GM23338 (cell line): ENCODE measurements at regions not wholly inside any gene's neighbourhood (a gene's known extent, or its start where the extent isn't known, plus 50 kb on each side); places are given as distances from the start of the nearest gene placed in this dataset.

ENCODE experiments used
- CREB1 ChIP-seq: fragments of 250-450 bp; sonication (Bioruptor Pico); IDR thresholded peaks from 2 replicates; pipeline ENCODE4 v1.5.0; 2020; ENCODE audit warnings: low read depth, mild to moderate bottlenecking, moderate library complexity
- CTCF ChIP-seq, 2 experiments: fragments of 200-600 bp in 1 of 2; sonication (generic) in 1 of 2; conservative IDR thresholded peaks; 2 replicates each; pipeline versions ENCODE4 v1.5.1 to v1.6.1; 2016 to 2017; ENCODE audit warnings: antibody characterized with exemption in 2 of 2, low read depth in 2 of 2, mild to moderate bottlenecking in 2 of 2, moderate library complexity in 1 of 2
- ETS1 ChIP-seq: IDR thresholded peaks from 2 replicates; pipeline ENCODE4 v1.6.1; 2016; ENCODE audit warnings: antibody characterized with exemption
- EZH2 ChIP-seq: fragments of 200-600 bp; sonication (generic); IDR thresholded peaks from one replicate; pipeline ENCODE4 v1.8.0; 2017; ENCODE audit warnings: antibody characterized with exemption, mild to moderate bottlenecking, low read depth; ENCODE audit not compliant: unreplicated experiment
- EZH2phosphoT487 ChIP-seq: fragments of 200-600 bp; sonication (generic); IDR thresholded peaks from one replicate; pipeline ENCODE4 v1.8.1; 2018; ENCODE audit warnings: antibody characterized with exemption; ENCODE audit not compliant: unreplicated experiment
- JUNB ChIP-seq: IDR thresholded peaks from one replicate; pipeline ENCODE4 v1.6.1; 2016; ENCODE audit warnings: antibody characterized with exemption; ENCODE audit not compliant: unreplicated experiment
- NANOG ChIP-seq: IDR thresholded peaks from 2 replicates; pipeline ENCODE4 v1.6.1; 2016; ENCODE audit warnings: antibody characterized with exemption, borderline replicate concordance
- POLR2AphosphoS5 ChIP-seq: IDR thresholded peaks from 2 replicates; pipeline ENCODE4 v1.6.1; 2016; ENCODE audit warnings: antibody characterized with exemption, low read depth
- STAT1 ChIP-seq: IDR thresholded peaks from one replicate; pipeline ENCODE4 v1.6.1; 2016; ENCODE audit warnings: antibody characterized with exemption; ENCODE audit not compliant: unreplicated experiment
- ZNF114 ChIP-seq: fragments of 250-450 bp; sonication (Bioruptor Pico); IDR thresholded peaks from 2 replicates; pipeline ENCODE4 v1.5.0; 2020; ENCODE audit warnings: mild to moderate bottlenecking, moderate library complexity
- ZNF331 ChIP-seq: fragments of 250-450 bp; sonication (Bioruptor Pico); IDR thresholded peaks from 2 replicates; pipeline ENCODE4 v1.5.0; 2020; ENCODE audit warnings: low read depth, mild to moderate bottlenecking, moderate library complexity
- ZNF462 ChIP-seq: fragments of 250-450 bp; sonication (Bioruptor Pico); IDR thresholded peaks from 2 replicates; pipeline ENCODE4 v1.5.0; 2020; ENCODE audit warnings: mild to moderate bottlenecking, moderate library complexity
- TF ChIP-seq, protein P1 (sequence below): IDR thresholded peaks from one replicate; pipeline ENCODE4 v1.6.1; 2018; ENCODE audit warnings: antibody characterized with exemption; ENCODE audit not compliant: unreplicated experiment

GRCh38 chr3:115448851-115449250 lies 174.5 kb upstream of the GAP43 start:
- TF ChIP-seq CTCF (conservative IDR thresholded peaks at IDR 0.05; ENCODE audit: low read depth in 2 of 2) (no peak), CREB1 (no peak), EZH2 (no peak), POLR2AphosphoS5 (no peak), ZNF462 (CRISPR knock-in tag) (no peak), JUNB (no peak), EZH2phosphoT487 (no peak), STAT1 (no peak), ETS1 (no peak), ZNF331 (CRISPR knock-in tag) (no peak), ZNF114 (CRISPR knock-in tag) (no peak), NANOG (no peak)
- TF ChIP-seq, protein P1, sequence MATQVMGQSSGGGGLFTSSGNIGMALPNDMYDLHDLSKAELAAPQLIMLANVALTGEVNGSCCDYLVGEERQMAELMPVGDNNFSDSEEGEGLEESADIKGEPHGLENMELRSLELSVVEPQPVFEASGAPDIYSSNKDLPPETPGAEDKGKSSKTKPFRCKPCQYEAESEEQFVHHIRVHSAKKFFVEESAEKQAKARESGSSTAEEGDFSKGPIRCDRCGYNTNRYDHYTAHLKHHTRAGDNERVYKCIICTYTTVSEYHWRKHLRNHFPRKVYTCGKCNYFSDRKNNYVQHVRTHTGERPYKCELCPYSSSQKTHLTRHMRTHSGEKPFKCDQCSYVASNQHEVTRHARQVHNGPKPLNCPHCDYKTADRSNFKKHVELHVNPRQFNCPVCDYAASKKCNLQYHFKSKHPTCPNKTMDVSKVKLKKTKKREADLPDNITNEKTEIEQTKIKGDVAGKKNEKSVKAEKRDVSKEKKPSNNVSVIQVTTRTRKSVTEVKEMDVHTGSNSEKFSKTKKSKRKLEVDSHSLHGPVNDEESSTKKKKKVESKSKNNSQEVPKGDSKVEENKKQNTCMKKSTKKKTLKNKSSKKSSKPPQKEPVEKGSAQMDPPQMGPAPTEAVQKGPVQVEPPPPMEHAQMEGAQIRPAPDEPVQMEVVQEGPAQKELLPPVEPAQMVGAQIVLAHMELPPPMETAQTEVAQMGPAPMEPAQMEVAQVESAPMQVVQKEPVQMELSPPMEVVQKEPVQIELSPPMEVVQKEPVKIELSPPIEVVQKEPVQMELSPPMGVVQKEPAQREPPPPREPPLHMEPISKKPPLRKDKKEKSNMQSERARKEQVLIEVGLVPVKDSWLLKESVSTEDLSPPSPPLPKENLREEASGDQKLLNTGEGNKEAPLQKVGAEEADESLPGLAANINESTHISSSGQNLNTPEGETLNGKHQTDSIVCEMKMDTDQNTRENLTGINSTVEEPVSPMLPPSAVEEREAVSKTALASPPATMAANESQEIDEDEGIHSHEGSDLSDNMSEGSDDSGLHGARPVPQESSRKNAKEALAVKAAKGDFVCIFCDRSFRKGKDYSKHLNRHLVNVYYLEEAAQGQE: no peak
